Pancreas (tissue), 10 donors: ENCODE measurements at regions not wholly inside any gene's neighbourhood (a gene's known extent, or its start where the extent isn't known, plus 50 kb on each side); places are given as distances from the start of the nearest gene placed in this dataset.

Experiments
- ATAC-seq, 4 donors: fragments of 200-7000 bp; cut with Tn5 transposase; one replicate each; pipeline versions ENCODE4 v1.8.0 to v1.9.1; 2020; ENCODE audit warnings: mild to moderate bottlenecking in 4 of 4, moderate library complexity in 4 of 4
- DNase-seq, 6 donors: peaks; one replicate each; pipeline ENCODE4 v3.0.0-alpha.2; 2020
- FAIRE-seq: peaks from 2 replicates; lab custom pipeline; 2012; peaks lifted over from hg19 to GRCh38; lab: Jason Lieb, UNC
- H3K27ac ChIP-seq, 4 donors: fragments of 200-600 bp; sonication (generic); 1 replicate in 3 of 4; 2 replicates in 1 of 4; pipeline versions ENCODE4 v1.5.0 to v1.8.0; 2020
- H3K27me3 ChIP-seq, 4 donors: fragments of 200-600 bp; one replicate each; pipeline ENCODE4 v1.8.0; 2021
- H3K36me3 ChIP-seq, 3 donors: fragments of 200-600 bp; sonication (generic) in 1 of 3; one replicate each; pipeline versions ENCODE4 v1.5.0 to v1.8.0; 2020 to 2021
- H3K4me1 ChIP-seq, 3 donors: fragments of 200-600 bp; one replicate each; pipeline ENCODE4 v1.8.0; 2021
- H3K4me3 ChIP-seq, 4 donors: fragments of 200-600 bp; sonication (generic) in 2 of 4; one replicate each; pipeline versions ENCODE4 v1.5.0 to v1.8.0; 2020 to 2021
- H3K9me3 ChIP-seq, 4 donors: fragments of 200-600 bp; one replicate each; pipeline ENCODE4 v1.8.0; 2021
- WGBS, 2 donors: extraction: QIAGEN DNeasy Blood & Tissue Kit; methylation state at CpG; one replicate each; pipeline ENCODE4 v1.1.7; 2013; 5-methylcytosine and 5-hydroxymethylcytosine counted together
- intact Hi-C, 3 donors: fragments of 100-400 bp; cut with DNase I; formaldehyde crosslinking; loops; one replicate each; pipeline versions ENCODE4 v1.11.1 to v1.14.2; 2022
- TF ChIP-seq, protein P1 (sequence below), 4 donors: fragments of 200-600 bp; sonication (generic) in 3 of 4; IDR thresholded peaks; one replicate each; pipeline versions ENCODE4 v1.5.0 to v1.8.0; 2021; ENCODE audit warnings: antibody characterized with exemption in 4 of 4
- donor health status: healthy with polysubstance abuse.
- donor health status: DM: no; HTN: no; CAD: no; lungs with moderate emphysema.
- donor health status: DM: no; HTN: no; CAD: no.
- donor health status: control.
- donor health status: control.
- donor health status: Bipolar disorder and iron deficiency.
- donor health status: DM: yes; HTN: yes; CAD: no.
- donor health status: DM: no; HTN: no; CAD: no.
- donor health status: DM: no; HTN: no; CAD: no.
- donor health status: DM: yes; HTN: yes; CAD: no.

DNA sequence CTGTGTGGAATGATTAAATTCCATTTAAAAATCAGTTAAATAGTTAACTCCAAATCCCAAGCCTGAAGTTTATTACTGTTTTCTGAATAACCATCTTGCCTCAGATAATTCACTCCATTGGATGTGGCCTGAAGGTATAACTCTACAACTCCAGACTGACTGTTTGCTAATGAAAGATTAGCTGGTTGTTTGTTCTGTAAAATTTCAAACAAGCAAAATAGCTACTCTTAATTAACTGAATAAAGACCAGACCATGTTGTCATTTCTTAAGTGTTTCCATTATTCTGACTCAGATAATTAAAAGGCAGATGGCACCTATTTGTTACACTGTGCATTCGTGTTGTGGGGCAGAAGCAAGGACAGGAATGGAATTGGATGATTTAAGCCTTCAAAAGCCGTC, 78.5 kb upstream of the DDIT4L start:
- TF ChIP-seq, protein P1, sequence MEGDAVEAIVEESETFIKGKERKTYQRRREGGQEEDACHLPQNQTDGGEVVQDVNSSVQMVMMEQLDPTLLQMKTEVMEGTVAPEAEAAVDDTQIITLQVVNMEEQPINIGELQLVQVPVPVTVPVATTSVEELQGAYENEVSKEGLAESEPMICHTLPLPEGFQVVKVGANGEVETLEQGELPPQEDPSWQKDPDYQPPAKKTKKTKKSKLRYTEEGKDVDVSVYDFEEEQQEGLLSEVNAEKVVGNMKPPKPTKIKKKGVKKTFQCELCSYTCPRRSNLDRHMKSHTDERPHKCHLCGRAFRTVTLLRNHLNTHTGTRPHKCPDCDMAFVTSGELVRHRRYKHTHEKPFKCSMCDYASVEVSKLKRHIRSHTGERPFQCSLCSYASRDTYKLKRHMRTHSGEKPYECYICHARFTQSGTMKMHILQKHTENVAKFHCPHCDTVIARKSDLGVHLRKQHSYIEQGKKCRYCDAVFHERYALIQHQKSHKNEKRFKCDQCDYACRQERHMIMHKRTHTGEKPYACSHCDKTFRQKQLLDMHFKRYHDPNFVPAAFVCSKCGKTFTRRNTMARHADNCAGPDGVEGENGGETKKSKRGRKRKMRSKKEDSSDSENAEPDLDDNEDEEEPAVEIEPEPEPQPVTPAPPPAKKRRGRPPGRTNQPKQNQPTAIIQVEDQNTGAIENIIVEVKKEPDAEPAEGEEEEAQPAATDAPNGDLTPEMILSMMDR (IDR thresholded peaks at IDR 0.05): no peak
- no peaks in the 10 kb centered on the region for H3K4me1 ChIP-seq
- no peaks in the 10 kb centered on the region for H3K36me3 ChIP-seq
- no peaks in the 10 kb centered on the region for H3K27me3 ChIP-seq
- H3K4me3 ChIP-seq: no peak overlapping the region
- FAIRE-seq (no peak), DNase-seq (no peak), ATAC-seq (no peak)
- no peak overlapping the region for H3K27ac ChIP-seq
- intact Hi-C loops: no loop called here
- 60 to 68% methylated on average over 2 of the region's 2 CpGs for WGBS, 2 donors
- H3K9me3 ChIP-seq: no peaks in the 10 kb centered on the region

DNA sequence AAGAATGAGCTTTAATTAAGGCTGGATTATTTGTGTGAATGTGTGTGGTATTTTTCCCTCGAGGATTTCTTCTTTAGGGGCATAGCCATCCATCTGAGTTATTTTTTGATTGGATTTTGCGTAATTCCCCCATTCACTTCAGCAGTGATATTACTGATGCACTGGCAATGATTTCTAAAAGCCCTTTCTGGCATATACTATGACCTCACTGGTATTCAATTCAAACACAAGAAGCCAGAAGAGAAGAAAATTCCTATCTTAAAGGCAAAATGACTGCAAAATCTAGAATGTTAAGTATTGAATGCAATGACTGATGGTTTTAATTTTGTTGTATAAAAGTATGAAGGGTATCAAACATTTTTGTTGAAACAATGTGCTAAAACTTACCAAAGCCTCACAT, 71.1 kb upstream of the DDIT4L start:
- Histone ChIP-seq H3K27me3 (no peaks in the 10 kb centered on the region), H3K4me3 (no peak overlapping the region), H3K4me1 (no peaks in the 10 kb centered on the region), H3K9me3 (no peaks in the 10 kb centered on the region), H3K27ac (no peak overlapping the region), H3K36me3 (no peaks in the 10 kb centered on the region)
- 42 to 55% methylated on average over 2 of the region's 2 CpGs for WGBS, 2 donors
- no peak for FAIRE-seq
- ATAC-seq: no peak
- TF ChIP-seq, protein P1 (IDR thresholded peaks at IDR 0.05): no peak
- intact Hi-C loops: no loop called here
- DNase-seq: no peak

DNA sequence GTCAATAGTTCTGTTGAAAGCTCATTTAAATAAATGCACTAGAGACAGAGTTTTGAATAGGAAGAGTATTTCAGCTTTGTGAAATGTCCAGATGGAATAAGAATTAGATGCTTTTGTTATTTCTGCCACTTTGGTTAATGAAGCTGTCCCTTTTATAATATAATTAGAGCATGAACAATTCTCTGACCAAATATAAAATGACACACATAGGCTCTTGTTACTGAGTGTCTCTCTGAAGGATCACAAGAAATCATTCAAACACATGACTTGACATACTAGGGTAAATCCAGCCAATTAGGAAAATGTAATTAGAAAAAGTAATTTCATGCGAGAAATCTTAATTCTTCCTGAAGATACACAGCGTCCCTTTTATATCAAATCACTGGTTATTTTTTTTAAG, 68.4 kb upstream of the DDIT4L start:
- FAIRE-seq (no peak), ATAC-seq (no peak), DNase-seq (no peak)
- WGBS, 2 donors: 72 to 82% methylated on average over 2 of the region's 2 CpGs
- Histone ChIP-seq H3K27ac (no peak overlapping the region), H3K36me3 (no peaks in the 10 kb centered on the region), H3K9me3 (no peaks in the 10 kb centered on the region), H3K27me3 (no peaks in the 10 kb centered on the region), H3K4me1 (no peaks in the 10 kb centered on the region), H3K4me3 (no peak overlapping the region)
- TF ChIP-seq, protein P1 (IDR thresholded peaks at IDR 0.05): no peak
- intact Hi-C loops: no loop called here

DNA sequence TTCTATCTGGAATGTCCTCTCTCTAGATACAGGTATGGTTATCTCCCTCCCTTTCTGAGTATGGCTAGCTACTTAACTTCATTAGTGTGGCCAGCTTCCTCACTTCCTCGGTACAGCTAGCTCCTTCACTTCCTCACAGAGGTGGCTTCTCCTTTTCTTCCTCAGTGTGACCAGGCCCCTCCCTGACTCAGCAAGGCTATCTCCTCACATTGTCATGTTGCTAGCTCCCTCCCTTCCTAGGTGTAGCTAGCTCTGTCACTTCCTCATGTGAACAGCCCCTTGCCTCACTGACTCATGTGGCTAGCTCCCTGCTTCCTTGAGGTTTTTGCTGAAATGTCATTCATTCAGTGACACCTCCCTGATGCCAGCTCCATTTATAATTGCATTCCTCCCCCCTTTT, 67.3 kb upstream of the DDIT4L start:
- H3K36me3 ChIP-seq: no peaks in the 10 kb centered on the region
- no peak overlapping the region for H3K4me3 ChIP-seq
- ATAC-seq (no peak), FAIRE-seq (no peak), DNase-seq (no peak)
- H3K27ac ChIP-seq: no peak overlapping the region
- no peaks in the 10 kb centered on the region for H3K27me3 ChIP-seq
- H3K4me1 ChIP-seq: no peaks in the 10 kb centered on the region
- intact Hi-C loops: no loop called here
- TF ChIP-seq, protein P1 (IDR thresholded peaks at IDR 0.05): no peak
- WGBS, 2 donors: 33 to 42% methylated on average over 1 of the region's 1 CpG
- H3K9me3 ChIP-seq: no peaks in the 10 kb centered on the region

DNA sequence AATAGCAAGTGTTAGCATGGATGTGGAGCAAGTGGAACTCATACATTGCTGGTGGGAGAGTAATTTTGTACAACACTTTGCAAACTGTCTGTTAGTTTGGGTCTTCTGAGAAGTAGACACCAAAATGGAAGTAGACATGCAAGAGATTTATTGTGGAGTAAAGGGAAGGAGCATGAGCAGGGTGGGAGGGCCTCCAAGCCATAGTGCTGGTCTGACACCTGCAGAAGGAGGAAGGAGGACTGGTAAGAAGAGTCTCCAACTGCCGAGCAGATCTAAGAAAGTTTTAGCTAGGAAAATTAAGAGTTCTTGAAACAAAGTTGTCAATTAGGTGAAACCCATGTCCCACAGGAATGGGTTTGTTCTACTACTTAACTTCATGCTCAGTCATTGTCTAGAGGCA, 64.0 kb upstream of the DDIT4L start:
- H3K9me3 ChIP-seq: no peaks in the 10 kb centered on the region
- no peaks in the 10 kb centered on the region for H3K36me3 ChIP-seq
- no peak for FAIRE-seq
- TF ChIP-seq, protein P1 (IDR thresholded peaks at IDR 0.05): no peak
- WGBS, 2 donors: 74 to 81% methylated on average over 1 of the region's 1 CpG
- no peaks in the 10 kb centered on the region for H3K27me3 ChIP-seq
- no peak for DNase-seq
- intact Hi-C loops: no loop called here
- no peak overlapping the region for H3K4me3 ChIP-seq
- no peaks in the 10 kb centered on the region for H3K4me1 ChIP-seq
- no peak overlapping the region for H3K27ac ChIP-seq
- no peak for ATAC-seq
